ENCODE measurements at regions not wholly inside any gene's neighbourhood (a gene's known extent, or its start where the extent isn't known, plus 50 kb on each side); places are given as distances from the start of the nearest gene placed in this dataset.
A peak's percentile ranks its signal among the peaks of the same experiment; 100 is the strongest.

DNA sequence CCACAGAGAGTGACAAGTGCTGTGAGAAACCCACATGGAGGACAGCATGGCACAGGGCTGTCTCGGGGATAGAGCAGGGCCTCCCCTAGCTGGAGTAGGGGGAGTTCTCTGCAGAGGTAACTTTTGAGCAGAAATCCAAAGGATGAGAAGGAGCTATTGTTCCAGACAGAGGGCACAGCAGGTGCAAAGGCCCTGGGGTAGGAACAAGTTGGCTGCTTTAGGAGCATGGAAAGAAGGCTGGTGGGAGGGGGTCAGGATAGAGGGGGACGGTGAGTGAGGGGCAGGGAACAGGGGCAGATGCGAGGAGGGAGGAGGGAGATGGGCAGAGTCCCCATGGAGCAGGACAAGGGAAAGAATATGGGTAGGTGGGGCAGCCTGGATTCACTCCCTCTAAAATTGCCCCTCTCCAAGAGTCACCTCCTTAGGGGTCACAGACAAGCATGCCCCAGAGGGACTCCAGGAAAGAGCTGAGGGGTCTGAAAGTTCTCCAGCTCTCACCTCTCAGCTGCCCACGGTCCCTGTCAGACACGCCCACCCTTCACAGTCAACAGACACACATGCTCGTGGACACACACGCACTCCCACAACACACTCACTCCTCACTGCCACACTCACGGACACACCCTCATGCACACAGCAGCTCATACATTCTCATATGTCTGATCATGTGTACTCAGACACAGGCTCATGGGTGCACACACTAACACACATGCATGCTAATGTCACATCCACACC, 110.7 kb downstream of the LITAF start:
- Histone ChIP-seq H3K36me3 (replicated peaks in 1 of 2; ENCODE audit: control insufficient read depth in 1 of 2, insufficient read depth in 2 of 2, low read length in 2 of 2) (no peaks in the 10 kb centered on the region), H3K9ac (ENCODE audit: insufficient read depth, low read depth, low read length) (no peak overlapping the region), H3K79me2 (ENCODE audit: insufficient read depth, low read length) (no peaks in the 10 kb centered on the region), H3K9me3 (ENCODE audit: low read length) (no peaks in the 10 kb centered on the region), H3K4me2 (ENCODE audit: low read depth, low read length) (no peak overlapping the region), H3K4me1 (ENCODE audit: insufficient read depth, low read length) (peaks cover 23% of the 10 kb centered on the region), H3K4me3 (replicated peaks in 1 of 3; ENCODE audit: insufficient read depth in 1 of 3, low read depth in 2 of 3, low read length in 3 of 3) (no peak overlapping the region), H2AFZ (ENCODE audit: low read length) (no peak overlapping the region), H3K27me3 (ENCODE audit: control insufficient read depth in 1 of 2, insufficient read depth in 2 of 2, low read length in 2 of 2) (peaks cover 4 to 23% of the 10 kb centered on the region in 2 experiments), H4K20me1 (ENCODE audit: insufficient read depth, low read length) (no peaks in the 10 kb centered on the region), H3K27ac (ENCODE audit: extremely low read length, insufficient read depth, low read length) (no peak overlapping the region)
- DNase-seq (ENCODE audit: low spot score) (no peak), ATAC-seq (no peak; the same call in 2 of the 3 replicates), FAIRE-seq (no peak)
- POLR2A ChIA-PET = interaction anchor here (1.5 kb wide), 1 partner anchor 322 kb away, joined by 3 read pairs; no protein-coding TSS in a partner anchor
- BruUV-seq (replicated peaks) = no TSS peak
- CTCF ChIA-PET (ENCODE audit: low intra/inter-chr PET ratio, low total read pairs) = no interaction called here
- 35% methylated on average over 8 of the region's 8 CpGs for WGBS (ENCODE audit: low lambda C conversion rate)
- intact Hi-C loops (cut with micrococcal nuclease; ENCODE audit: unreplicated experiment) = no loop called here
- in situ Hi-C loops (cut with HindIII; ENCODE audit: extremely low pct_ligation_motif_present, low pct_unique_long_range_greater_than_20kb) = no loop called here
- TF ChIP-seq SETDB1 (CRISPR knock-in tag; IDR thresholded peaks at IDR 0.05; ENCODE audit: borderline replicate concordance) = no peak
- no peak for TF ChIP-seq ZBTB20 (CRISPR knock-in tag; IDR thresholded peaks at IDR 0.05; ENCODE audit: borderline replicate concordance, low read depth)
- TF ChIP-seq ZNF333 (CRISPR knock-in tag; IDR thresholded peaks at IDR 0.05; ENCODE audit: borderline replicate concordance) = 0 out of 2 replicates have a peak, but pooled peaks have one; percentile 10
- TF ChIP-seq NCOR1 (IDR thresholded peaks at IDR 0.05; ENCODE audit: borderline replicate concordance, low read length) = no peak
- TF ChIP-seq, protein P1, sequence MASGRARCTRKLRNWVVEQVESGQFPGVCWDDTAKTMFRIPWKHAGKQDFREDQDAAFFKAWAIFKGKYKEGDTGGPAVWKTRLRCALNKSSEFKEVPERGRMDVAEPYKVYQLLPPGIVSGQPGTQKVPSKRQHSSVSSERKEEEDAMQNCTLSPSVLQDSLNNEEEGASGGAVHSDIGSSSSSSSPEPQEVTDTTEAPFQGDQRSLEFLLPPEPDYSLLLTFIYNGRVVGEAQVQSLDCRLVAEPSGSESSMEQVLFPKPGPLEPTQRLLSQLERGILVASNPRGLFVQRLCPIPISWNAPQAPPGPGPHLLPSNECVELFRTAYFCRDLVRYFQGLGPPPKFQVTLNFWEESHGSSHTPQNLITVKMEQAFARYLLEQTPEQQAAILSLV (CRISPR knock-in tag; IDR thresholded peaks at IDR 0.05; ENCODE audit: borderline replicate concordance) = no peak
- TF ChIP-seq GABPB1 (CRISPR knock-in tag; IDR thresholded peaks at IDR 0.05) = no peak
- no peak for TF ChIP-seq SALL2 (CRISPR knock-in tag; IDR thresholded peaks at IDR 0.05)
- TF ChIP-seq, protein P2, sequence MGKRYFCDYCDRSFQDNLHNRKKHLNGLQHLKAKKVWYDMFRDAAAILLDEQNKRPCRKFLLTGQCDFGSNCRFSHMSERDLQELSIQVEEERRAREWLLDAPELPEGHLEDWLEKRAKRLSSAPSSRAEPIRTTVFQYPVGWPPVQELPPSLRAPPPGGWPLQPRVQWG (CRISPR knock-in tag; IDR thresholded peaks at IDR 0.05; ENCODE audit: borderline replicate concordance, low read depth) = no peak
- TF ChIP-seq, protein P3, sequence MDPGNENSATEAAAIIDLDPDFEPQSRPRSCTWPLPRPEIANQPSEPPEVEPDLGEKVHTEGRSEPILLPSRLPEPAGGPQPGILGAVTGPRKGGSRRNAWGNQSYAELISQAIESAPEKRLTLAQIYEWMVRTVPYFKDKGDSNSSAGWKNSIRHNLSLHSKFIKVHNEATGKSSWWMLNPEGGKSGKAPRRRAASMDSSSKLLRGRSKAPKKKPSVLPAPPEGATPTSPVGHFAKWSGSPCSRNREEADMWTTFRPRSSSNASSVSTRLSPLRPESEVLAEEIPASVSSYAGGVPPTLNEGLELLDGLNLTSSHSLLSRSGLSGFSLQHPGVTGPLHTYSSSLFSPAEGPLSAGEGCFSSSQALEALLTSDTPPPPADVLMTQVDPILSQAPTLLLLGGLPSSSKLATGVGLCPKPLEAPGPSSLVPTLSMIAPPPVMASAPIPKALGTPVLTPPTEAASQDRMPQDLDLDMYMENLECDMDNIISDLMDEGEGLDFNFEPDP (CRISPR knock-in tag; conservative IDR thresholded peaks at IDR 0.05) = no peak
- TF ChIP-seq RFX3 (CRISPR knock-in tag; IDR thresholded peaks at IDR 0.05) = no peak
- no peak for TF ChIP-seq HOXA7 (CRISPR knock-in tag; IDR thresholded peaks at IDR 0.05)
- TF ChIP-seq ZNF619 (CRISPR knock-in tag; IDR thresholded peaks at IDR 0.05) = no peak
- no peak for TF ChIP-seq RAD51 (IDR thresholded peaks at IDR 0.05; ENCODE audit: borderline replicate concordance)
- no peak for TF ChIP-seq SAP130 (CRISPR knock-in tag; IDR thresholded peaks at IDR 0.05; ENCODE audit: low read depth)
- peak; percentile 30; the same call in 1 of the 2 replicates for TF ChIP-seq JUNB (CRISPR knock-in tag; IDR thresholded peaks at IDR 0.05; ENCODE audit: borderline replicate concordance)
- TF ChIP-seq, protein P4, sequence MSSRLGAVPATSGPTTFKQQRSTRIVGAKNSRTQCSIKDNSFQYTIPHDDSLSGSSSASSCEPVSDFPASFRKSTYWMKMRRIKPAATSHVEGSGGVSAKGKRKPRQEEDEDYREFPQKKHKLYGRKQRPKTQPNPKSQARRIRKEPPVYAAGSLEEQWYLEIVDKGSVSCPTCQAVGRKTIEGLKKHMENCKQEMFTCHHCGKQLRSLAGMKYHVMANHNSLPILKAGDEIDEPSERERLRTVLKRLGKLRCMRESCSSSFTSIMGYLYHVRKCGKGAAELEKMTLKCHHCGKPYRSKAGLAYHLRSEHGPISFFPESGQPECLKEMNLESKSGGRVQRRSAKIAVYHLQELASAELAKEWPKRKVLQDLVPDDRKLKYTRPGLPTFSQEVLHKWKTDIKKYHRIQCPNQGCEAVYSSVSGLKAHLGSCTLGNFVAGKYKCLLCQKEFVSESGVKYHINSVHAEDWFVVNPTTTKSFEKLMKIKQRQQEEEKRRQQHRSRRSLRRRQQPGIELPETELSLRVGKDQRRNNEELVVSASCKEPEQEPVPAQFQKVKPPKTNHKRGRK (CRISPR knock-in tag; IDR thresholded peaks at IDR 0.05) = no peak
- TF ChIP-seq ZMYM3 (CRISPR knock-in tag; IDR thresholded peaks at IDR 0.05) = peak; percentile 43; the same call in 1 of the 2 replicates
- no peak for TF ChIP-seq HMG20A (CRISPR knock-in tag; IDR thresholded peaks at IDR 0.05; ENCODE audit: borderline replicate concordance)

All from HepG2 (cell line).